ENCODE measurements at regions not wholly inside any gene's neighbourhood (a gene's known extent, or its start where the extent isn't known, plus 50 kb on each side); places are given as distances from the start of the nearest gene placed in this dataset.

GRCh38 chr3:75075158-75075557, 460.7 kb upstream of the CNTN3 start:
- TF ChIP-seq, protein P1, sequence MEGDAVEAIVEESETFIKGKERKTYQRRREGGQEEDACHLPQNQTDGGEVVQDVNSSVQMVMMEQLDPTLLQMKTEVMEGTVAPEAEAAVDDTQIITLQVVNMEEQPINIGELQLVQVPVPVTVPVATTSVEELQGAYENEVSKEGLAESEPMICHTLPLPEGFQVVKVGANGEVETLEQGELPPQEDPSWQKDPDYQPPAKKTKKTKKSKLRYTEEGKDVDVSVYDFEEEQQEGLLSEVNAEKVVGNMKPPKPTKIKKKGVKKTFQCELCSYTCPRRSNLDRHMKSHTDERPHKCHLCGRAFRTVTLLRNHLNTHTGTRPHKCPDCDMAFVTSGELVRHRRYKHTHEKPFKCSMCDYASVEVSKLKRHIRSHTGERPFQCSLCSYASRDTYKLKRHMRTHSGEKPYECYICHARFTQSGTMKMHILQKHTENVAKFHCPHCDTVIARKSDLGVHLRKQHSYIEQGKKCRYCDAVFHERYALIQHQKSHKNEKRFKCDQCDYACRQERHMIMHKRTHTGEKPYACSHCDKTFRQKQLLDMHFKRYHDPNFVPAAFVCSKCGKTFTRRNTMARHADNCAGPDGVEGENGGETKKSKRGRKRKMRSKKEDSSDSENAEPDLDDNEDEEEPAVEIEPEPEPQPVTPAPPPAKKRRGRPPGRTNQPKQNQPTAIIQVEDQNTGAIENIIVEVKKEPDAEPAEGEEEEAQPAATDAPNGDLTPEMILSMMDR (IDR thresholded peaks at IDR 0.05), result no peak
- no peak for TF ChIP-seq POLR2A (IDR thresholded peaks at IDR 0.05)
- no peak for TF ChIP-seq EP300 (IDR thresholded peaks at IDR 0.05)
- TF ChIP-seq POLR2AphosphoS5 (IDR thresholded peaks at IDR 0.05), result no peak

Measured in suprapubic skin (tissue), 4 donors.